SK-N-MC (cell line): ENCODE measurements at regions not wholly inside any gene's neighbourhood (a gene's known extent, or its start where the extent isn't known, plus 50 kb on each side); places are given as distances from the start of the nearest gene placed in this dataset.

ENCODE experiments used
- EZH2 ChIP-seq: fragments of 200-600 bp; sonication (generic); IDR thresholded peaks from one replicate; pipeline ENCODE4 v1.6.1; 2017; ENCODE audit warnings: antibody characterized with exemption
- POLR2AphosphoS5 ChIP-seq: IDR thresholded peaks from 2 replicates; pipeline ENCODE4 v1.6.1; 2012; ENCODE audit warnings: mild to moderate bottlenecking, low read depth, low read length, borderline replicate concordance

GRCh38 chr1:38392861-38393260, 346.3 kb upstream of the POU3F1 start:
- TF ChIP-seq EZH2: no peak
- no peak for TF ChIP-seq POLR2AphosphoS5
